ENCODE measurements at regions not wholly inside any gene's neighbourhood (a gene's known extent, or its start where the extent isn't known, plus 50 kb on each side); places are given as distances from the start of the nearest gene placed in this dataset.

- DNase-seq = no peak
Observed at GRCh38 chr3:41064526-41064925, 134.8 kb upstream of the CTNNB1 start.

DNA sequence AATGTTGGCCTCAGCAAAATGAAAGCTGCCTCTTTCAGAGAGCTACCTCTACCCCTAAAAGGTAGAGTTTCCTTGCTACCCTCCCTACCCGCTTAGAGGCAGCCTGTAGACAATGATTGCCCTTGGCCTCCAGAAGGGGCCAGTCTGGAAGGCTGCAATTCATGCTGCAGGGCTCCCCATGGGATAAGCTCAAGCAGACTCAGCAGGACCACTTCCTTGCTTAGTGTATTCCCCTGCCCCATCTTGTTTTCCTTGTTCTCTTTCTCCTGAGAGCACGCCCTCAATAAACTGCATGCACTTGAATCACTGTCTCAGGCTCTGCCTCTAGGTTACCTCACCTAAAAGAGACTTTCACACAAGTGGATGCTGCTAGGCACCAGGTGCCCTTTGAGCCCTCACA is 134.0 kb upstream of the CTNNB1 start:
- no peak for DNase-seq

DNA sequence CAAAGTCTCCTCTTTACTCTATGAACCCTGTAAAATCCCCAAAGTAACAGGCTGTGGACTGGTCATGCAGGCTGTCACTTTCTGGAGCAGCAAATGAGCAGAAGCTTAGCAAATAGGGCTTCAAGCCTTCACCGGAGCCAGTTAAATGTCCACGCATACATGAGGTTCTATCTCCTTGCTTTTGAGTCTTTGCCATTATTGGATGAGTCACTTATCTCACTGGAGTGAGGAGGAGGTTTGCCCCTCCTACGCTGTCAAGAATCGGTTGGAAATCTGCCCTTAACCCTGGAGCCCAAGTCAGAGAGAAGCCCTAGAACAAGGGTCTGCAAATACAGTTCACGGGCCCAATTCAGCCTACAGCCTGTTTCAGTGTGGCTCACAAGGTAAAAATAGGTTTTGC is 126.1 kb upstream of the CTNNB1 start:
- no peak for DNase-seq

DNA sequence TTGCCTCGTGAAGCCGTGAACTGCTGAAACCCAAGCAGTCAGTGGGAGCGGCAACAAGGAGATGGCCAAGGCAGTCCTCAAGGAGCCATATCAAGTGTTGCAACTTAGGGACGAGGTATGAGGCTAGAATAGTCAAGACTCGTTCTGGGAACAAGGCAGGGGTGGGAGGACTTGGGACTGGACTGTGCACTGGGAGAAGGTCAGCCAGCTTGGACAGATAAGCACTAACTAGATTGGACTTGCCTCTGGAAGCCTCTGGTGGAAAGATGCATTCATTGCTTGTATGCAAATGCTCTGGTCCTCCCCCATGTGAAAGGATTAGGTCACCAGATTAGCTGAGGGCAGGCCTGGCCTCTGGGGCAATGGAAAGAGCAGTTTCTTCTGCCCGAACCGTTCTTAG is 123.3 kb upstream of the CTNNB1 start:
- DNase-seq = no peak

DNA sequence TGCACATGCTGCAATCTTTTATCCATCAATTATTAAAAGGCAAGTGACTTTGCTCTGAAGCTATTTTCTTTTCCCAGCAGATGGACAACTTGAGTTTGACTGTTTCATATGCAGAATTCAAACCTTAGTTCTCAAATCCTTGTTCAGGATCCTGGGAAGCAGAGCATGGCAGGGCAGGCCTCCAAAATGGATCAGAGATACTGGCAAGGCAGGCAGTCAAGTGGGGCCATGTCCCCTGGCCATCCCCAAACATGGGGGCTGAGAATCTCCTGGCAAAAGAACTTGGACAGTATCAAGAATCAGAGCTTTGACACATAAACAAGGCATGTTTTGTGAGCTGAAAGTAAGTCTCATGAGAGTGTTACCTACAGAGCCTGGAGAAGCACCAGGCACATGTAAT is 122.9 kb upstream of the CTNNB1 start:
- no peak for DNase-seq

- no peak for DNase-seq
Observed at GRCh38 chr3:41080141-41080540, 119.2 kb upstream of the CTNNB1 start.

- no peak for DNase-seq
Observed at GRCh38 chr3:41088882-41089281, 110.4 kb upstream of the CTNNB1 start.

DNA sequence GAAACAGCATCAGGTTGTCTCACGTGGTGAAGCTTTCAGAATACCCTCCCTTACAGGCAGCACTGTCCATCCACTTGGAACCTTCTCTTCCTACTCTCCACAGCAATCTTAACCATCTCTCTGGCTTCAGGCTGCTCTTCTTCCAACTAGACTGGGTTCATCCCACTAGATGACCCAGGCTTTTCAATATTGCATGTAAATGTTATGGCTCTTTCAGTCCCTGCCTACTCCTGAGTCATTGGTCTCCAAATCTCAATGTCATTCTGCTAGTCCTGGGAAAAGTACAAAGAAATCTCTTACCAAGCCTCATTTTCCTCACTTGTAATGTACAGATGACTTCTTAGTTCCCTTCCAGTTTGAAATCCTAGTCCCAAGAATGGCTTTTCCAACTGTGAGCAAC is 109.7 kb upstream of the CTNNB1 start:
- DNase-seq = no peak

- no peak for DNase-seq
Observed at GRCh38 chr3:41092844-41093243, 106.5 kb upstream of the CTNNB1 start.

GRCh38 chr3:41093476-41093875 is 105.8 kb upstream of the CTNNB1 start:
- DNase-seq = no peak

DNA sequence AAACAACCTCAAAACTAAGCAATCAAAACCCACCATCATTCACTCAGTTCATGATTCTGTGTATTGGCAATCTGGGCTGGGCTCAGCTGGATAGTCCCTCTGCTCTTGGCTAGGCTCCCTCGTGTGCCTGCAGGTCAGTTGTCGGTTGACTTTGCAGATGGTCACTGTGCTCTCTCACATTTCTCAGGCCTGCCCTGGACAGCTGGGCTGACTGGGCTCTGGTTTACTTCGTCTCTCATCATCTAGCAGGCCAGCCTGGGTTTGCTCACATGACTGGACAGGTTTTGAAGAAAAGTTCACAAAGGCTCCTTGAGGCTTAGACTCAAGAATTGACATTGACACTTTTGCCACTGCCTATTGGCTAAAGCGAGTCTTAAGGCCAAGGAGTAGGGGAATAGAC is 105.0 kb upstream of the CTNNB1 start:
- no peak for DNase-seq

GRCh38 chr3:41095702-41096101 is 103.6 kb upstream of the CTNNB1 start:
- DNase-seq = no peak

GRCh38 chr3:41097896-41098496 is 101.3 kb upstream of the CTNNB1 start:
- no peak for DNase-seq

- no peak for DNase-seq
Observed at GRCh38 chr3:41101231-41101630, 98.1 kb upstream of the CTNNB1 start.

DNA sequence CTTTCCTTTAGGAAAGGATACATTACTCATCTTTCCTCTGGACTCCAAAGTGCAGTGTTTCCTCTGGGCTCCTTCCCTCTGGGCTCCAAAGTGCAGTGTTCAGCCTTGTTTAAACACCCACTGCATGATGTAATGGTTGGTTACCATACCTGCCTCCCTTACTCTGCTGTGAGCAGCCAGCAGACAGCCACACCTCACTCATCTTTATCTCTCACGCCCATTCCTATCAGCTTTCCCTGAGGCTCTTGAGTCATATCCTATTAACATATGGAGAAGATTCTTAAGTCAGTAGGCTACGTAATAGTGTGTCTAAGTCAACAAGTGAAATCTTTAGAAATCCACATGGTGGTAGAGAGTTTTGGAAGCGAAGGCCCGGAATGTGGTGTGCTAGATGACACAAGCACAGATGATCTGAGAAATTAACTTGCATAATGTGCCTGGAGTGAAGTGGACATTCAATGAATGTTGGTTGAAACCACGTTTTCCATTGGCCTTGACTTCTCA is 97.2 kb upstream of the CTNNB1 start:
- DNase-seq = no peak

DNA sequence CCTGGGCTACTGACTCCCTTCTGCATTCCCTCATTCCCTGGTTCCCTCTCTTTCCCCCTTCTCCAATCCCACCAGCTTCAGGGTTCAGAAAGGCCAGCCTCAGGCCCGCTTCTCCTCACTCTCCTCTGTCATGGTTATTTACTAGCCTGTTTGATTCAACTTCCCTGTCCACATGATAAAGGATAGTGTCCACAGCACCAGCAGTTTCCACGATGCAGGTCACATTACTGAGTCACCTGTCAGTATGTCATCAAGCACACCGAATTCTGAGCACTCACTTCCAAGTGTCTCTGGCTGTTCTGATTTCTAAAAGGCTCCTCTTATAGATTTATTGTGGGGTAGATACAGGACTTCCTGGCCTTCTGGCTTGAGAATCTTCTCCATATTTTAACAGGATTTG is 96.6 kb upstream of the CTNNB1 start:
- DNase-seq = no peak

GRCh38 chr3:41103200-41103599 is 96.1 kb upstream of the CTNNB1 start:
- no peak for DNase-seq

GRCh38 chr3:41104147-41104546 is 95.2 kb upstream of the CTNNB1 start:
- DNase-seq = no peak

DNA sequence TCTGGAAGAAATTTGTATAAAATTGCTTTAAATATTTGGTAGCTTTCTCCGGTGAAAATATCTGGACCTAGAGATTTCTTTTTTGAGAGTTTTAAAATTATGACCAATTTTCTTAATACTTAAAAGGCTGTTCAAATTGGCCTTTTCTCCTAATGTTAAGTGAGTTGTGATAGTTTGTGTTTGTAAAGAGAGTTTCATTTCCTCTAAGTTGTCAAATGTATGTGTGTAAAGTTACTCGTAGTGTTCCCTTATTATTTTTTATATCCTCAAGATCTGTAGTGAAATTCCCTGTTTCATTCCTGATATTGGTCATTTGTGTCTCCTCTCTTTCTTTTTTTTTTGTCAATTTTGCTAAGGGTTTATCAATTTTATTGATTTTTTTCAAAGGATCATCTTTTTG is 92.6 kb upstream of the CTNNB1 start:
- no peak for DNase-seq

- no peak for DNase-seq
Observed at GRCh38 chr3:41111011-41111410, 88.3 kb upstream of the CTNNB1 start.

DNA sequence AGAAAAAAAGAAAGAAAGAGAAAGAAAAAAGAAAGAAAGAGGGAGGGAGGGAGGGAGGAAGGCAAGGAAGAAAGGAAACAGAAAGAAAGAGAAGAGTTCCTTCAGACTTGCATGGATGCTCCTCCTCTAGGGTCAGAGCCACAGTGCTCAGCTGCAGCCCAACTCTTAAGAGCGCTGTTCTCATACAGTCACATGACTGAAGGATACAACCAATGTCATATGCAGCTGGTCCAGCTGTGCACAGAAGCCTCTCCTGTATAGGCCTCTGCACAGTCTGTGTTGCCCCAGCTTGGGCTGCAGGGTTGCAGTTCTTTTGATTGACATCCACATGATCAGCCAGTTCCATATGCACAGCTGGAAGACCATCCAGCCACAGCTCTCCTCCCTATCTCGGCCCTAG is 86.8 kb upstream of the CTNNB1 start:
- DNase-seq = no peak

DNA sequence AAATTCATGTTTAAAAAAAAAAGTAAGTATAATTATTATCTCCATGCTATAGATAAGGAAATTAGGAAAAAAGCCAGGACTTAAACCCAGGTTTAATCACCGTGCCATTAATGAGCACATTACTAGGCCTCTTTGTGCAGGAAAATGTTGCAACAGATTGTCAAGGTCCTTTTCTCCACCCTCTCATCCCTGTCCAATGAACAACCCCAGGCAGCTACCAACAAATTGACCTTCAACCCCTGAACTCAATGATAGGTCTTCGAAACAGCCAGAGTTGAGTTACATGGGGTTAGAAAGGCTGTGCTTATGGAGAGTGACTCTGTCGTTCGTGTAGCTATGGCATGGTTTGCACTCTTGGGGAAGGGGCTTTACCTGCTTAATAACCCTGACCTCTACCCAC is 84.2 kb upstream of the CTNNB1 start:
- DNase-seq = no peak

- DNase-seq = no peak
Observed at GRCh38 chr3:41116851-41117250, 82.5 kb upstream of the CTNNB1 start.

- peak; percentile 80 to 92 for DNase-seq
Observed at GRCh38 chr3:41117398-41117870, 81.9 kb upstream of the CTNNB1 start.

Measured in SHP77 (cell line).